ENCODE measurements at regions not wholly inside any gene's neighbourhood (a gene's known extent, or its start where the extent isn't known, plus 50 kb on each side); places are given as distances from the start of the nearest gene placed in this dataset.
A peak's percentile ranks its signal among the peaks of the same experiment; 100 is the strongest.

DNA sequence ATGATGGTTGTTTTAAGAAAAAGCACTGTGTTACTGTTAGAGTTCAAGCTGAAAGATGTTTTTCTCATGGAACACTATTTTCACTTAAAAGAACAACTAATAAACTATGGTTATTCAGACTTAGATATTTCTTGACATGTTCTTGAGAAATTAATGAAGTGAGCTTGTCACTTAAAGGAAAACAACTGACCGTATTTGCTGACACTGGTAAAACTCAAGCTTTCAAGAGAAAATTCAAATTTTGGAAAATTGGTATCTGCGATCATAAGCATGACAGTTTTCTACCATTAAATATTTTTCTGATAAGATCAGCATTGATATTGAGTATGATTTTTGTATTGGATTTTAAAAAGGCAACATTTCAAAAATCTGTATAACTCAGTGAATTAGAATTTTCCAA, 549.5 kb upstream of the ACTRT1 start:
- no peak overlapping the region for H3K4me3 ChIP-seq (ENCODE audit: low read depth, low read length)
- TF ChIP-seq, protein P1, sequence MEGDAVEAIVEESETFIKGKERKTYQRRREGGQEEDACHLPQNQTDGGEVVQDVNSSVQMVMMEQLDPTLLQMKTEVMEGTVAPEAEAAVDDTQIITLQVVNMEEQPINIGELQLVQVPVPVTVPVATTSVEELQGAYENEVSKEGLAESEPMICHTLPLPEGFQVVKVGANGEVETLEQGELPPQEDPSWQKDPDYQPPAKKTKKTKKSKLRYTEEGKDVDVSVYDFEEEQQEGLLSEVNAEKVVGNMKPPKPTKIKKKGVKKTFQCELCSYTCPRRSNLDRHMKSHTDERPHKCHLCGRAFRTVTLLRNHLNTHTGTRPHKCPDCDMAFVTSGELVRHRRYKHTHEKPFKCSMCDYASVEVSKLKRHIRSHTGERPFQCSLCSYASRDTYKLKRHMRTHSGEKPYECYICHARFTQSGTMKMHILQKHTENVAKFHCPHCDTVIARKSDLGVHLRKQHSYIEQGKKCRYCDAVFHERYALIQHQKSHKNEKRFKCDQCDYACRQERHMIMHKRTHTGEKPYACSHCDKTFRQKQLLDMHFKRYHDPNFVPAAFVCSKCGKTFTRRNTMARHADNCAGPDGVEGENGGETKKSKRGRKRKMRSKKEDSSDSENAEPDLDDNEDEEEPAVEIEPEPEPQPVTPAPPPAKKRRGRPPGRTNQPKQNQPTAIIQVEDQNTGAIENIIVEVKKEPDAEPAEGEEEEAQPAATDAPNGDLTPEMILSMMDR (IDR thresholded peaks at IDR 0.05; ENCODE audit: insufficient read depth, low read depth, low read length): no peak
- DNase-seq (ENCODE audit: low read depth): no peak

- TF ChIP-seq, protein P1 (IDR thresholded peaks at IDR 0.05; ENCODE audit: insufficient read depth, low read depth, low read length): no peak
- no peak for DNase-seq (ENCODE audit: low read depth)
- H3K4me3 ChIP-seq (ENCODE audit: low read depth, low read length): no peak overlapping the region
Observed at GRCh38 chrX:128599632-128600031, 547.4 kb upstream of the ACTRT1 start.

GRCh38 chrX:128582036-128582435, 529.8 kb upstream of the ACTRT1 start:
- TF ChIP-seq, protein P1 (IDR thresholded peaks at IDR 0.05; ENCODE audit: insufficient read depth, low read depth, low read length): no peak
- H3K4me3 ChIP-seq (ENCODE audit: low read depth, low read length): no peak overlapping the region
- no peak for DNase-seq (ENCODE audit: low read depth)

DNA sequence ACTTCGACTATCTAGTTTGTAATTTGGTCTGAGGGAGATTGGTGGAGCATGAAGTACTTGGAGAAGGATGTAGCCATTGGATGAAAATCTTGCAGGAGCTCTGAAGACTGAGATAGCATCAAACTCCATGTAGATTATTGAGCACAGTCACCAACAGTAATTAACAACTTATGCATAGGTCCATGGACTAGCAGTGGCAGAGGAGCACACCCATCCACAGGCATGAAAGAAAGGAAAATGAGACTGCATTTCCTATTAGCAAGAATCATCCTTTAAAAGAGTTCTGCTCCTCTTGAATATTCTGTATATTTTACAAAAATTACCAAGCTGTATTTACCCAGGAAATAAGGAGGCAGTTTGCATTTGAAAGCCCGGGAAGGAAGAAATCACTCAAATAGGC, 529.4 kb upstream of the ACTRT1 start:
- no peak for DNase-seq (ENCODE audit: low read depth)
- no peak overlapping the region for H3K4me3 ChIP-seq (ENCODE audit: low read depth, low read length)
- TF ChIP-seq, protein P1 (IDR thresholded peaks at IDR 0.05; ENCODE audit: insufficient read depth, low read depth, low read length): no peak

GRCh38 chrX:128543114-128543513, 490.9 kb upstream of the ACTRT1 start:
- H3K4me3 ChIP-seq (ENCODE audit: low read depth, low read length): no peak overlapping the region
- TF ChIP-seq, protein P1 (IDR thresholded peaks at IDR 0.05; ENCODE audit: insufficient read depth, low read depth, low read length): no peak
- no peak for DNase-seq (ENCODE audit: low read depth)

GRCh38 chrX:128518508-128518907, 466.3 kb upstream of the ACTRT1 start:
- peak; percentile 0 for DNase-seq (ENCODE audit: low read depth)
- no peak overlapping the region for H3K4me3 ChIP-seq (ENCODE audit: low read depth, low read length)

GRCh38 chrX:128517691-128518090, 465.5 kb upstream of the ACTRT1 start:
- no peak for DNase-seq (ENCODE audit: low read depth)
- TF ChIP-seq, protein P1 (IDR thresholded peaks at IDR 0.05; ENCODE audit: insufficient read depth, low read depth, low read length): no peak
- H3K4me3 ChIP-seq (ENCODE audit: low read depth, low read length): no peak overlapping the region

More at GRCh38 chrX:128518508-128518907, 466.3 kb upstream of the ACTRT1 start:
- TF ChIP-seq, protein P1 (IDR thresholded peaks at IDR 0.05; ENCODE audit: insufficient read depth, low read depth, low read length): peak; percentile 9

All from fibroblast of villous mesenchyme (primary cell).